NCI-H1417 treated with DMSO at 0.1 percent for 48 hours (cell line): ENCODE measurements at regions not wholly inside any gene's neighbourhood (a gene's known extent, or its start where the extent isn't known, plus 50 kb on each side); places are given as distances from the start of the nearest gene placed in this dataset.
"Not testable (repeated sequence)": the region's sequence is repeated elsewhere in the genome, so short reads cannot be mapped to it uniquely, and the experiment has no call there.

Experiments
- DNase-seq: peaks from one replicate; lab custom pipeline; 2025; lab: John Stamatoyannopoulos, UW

- DNase-seq, result no peak
These were observed 638.1 kb upstream of the KCNMB2 start for GRCh38 chr3:177898185-177898584.

- no peak for DNase-seq
These were observed 636.8 kb upstream of the KCNMB2 start for GRCh38 chr3:177899275-177900067.

- DNase-seq, result no peak
These were observed 633.4 kb upstream of the KCNMB2 start for GRCh38 chr3:177902876-177903275.

- no peak for DNase-seq
These were observed 631.6 kb upstream of the KCNMB2 start for GRCh38 chr3:177904621-177905020.

- no peak for DNase-seq
These were observed 630.8 kb upstream of the KCNMB2 start for GRCh38 chr3:177905173-177906125.

- DNase-seq, result no peak
These were observed 630.1 kb upstream of the KCNMB2 start for GRCh38 chr3:177906126-177906511.

- no peak for DNase-seq
These were observed 629.5 kb upstream of the KCNMB2 start for GRCh38 chr3:177906578-177907229.

- not testable (repeated sequence) for DNase-seq
These were observed 626.7 kb upstream of the KCNMB2 start for GRCh38 chr3:177909530-177909929.

- no peak for DNase-seq
These were observed 622.0 kb upstream of the KCNMB2 start for GRCh38 chr3:177914224-177914623.

GRCh38 chr3:177916461-177916860, 619.8 kb upstream of the KCNMB2 start:
- DNase-seq, result no peak

GRCh38 chr3:177917234-177917861, 618.9 kb upstream of the KCNMB2 start:
- DNase-seq, result no peak

- DNase-seq, result no peak
These were observed 615.1 kb upstream of the KCNMB2 start for GRCh38 chr3:177921153-177921552.

- no peak for DNase-seq
These were observed 612.0 kb upstream of the KCNMB2 start for GRCh38 chr3:177924261-177924660.

GRCh38 chr3:177928172-177928873, 607.9 kb upstream of the KCNMB2 start:
- DNase-seq, result no peak

GRCh38 chr3:177929310-177929709, 606.9 kb upstream of the KCNMB2 start:
- DNase-seq, result no peak

- DNase-seq, result no peak
These were observed 605.5 kb upstream of the KCNMB2 start for GRCh38 chr3:177930771-177931170.

- DNase-seq, result no peak
These were observed 604.9 kb upstream of the KCNMB2 start for GRCh38 chr3:177931346-177931745.

- DNase-seq, result no peak
These were observed 603.9 kb upstream of the KCNMB2 start for GRCh38 chr3:177932346-177932745.

GRCh38 chr3:177932750-177933660, 603.2 kb upstream of the KCNMB2 start:
- no peak for DNase-seq
